Activated CD4-positive, alpha-beta T cell treated with anti-CD3 and anti-CD28 coated beads for 48 hours (primary cell): ENCODE measurements at regions not wholly inside any gene's neighbourhood (a gene's known extent, or its start where the extent isn't known, plus 50 kb on each side); places are given as distances from the start of the nearest gene placed in this dataset.

Experiments used
- DNase-seq: peaks from one replicate; pipeline ENCODE4 v3.0.0-alpha.2; 2020

DNA sequence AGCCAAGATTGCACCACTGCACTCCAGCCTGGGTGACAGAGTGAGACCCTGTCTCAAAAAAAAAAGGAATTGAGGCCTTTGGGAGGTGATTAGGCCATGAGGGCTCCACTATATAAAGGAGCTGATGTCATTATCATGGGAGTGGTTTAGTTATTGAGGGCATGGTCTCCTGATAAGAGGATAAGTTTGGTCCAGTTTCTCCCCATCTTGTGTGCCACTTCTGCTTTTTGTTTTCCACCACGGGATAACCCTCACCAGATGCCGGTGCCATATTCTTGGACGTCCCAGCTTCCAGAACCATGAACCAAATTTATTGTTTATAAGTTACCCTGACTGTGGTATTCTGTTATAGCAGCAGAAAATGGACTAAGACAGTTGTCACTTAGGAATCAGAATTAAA, 125.8 kb downstream of the C1D start:
- no peak for DNase-seq

DNA sequence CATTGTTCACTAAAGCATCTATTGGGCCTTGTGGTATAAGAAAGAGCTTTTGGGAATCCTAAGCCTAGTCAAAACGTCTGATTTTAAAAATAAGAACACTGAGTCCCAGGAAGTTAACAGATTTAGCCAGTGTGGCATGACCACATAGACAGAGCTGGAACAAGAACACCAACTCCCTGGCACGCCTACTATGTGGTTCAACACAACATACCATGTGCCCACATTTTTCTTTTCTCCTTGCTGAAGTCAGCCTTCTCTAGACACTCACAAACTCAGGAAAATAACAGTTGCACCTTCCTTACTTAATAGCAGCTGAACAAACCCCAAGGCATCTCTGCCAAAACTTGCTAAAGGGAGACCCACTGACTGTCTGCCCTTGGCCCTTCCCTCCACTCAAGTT, 124.8 kb downstream of the C1D start:
- no peak for DNase-seq

DNA sequence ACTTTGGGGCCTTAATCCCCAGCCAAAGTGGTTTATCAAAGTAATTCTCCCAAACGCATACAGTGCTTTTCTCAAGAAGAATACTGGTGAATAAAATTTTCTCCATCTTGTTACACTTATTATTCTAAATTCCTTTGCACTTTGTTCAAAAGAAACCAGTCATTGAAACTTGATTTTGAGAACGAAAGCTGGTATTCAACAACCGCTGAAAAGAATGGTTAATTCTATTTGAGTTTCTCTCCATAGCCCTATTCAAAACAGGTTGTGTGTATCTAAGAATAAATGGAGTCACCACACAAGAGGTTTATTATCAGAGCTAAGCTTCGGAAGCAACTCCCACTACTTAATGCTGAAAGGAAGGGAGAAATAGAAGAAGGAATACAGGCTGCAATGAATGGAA, 117.7 kb downstream of the C1D start:
- no peak for DNase-seq

DNA sequence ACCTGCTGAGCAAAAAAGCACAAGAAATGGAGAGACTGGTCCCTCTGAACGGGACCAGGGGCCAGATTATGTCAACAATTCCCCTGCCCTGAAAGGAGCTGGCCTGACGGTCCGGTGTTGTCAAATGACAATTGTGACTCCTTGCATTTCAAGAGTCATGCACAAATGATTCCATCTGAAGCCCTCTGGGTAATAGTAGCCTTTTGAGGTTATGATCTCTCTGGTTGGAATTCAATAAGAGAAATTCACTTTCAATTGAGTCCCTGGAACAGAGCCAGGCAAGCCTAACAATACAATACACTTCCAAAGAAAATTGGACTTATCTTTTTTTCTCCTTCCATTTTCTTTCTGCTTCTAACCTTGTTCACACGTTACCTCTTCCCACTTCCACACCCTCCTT, 116.9 kb downstream of the C1D start:
- DNase-seq, result no peak

DNA sequence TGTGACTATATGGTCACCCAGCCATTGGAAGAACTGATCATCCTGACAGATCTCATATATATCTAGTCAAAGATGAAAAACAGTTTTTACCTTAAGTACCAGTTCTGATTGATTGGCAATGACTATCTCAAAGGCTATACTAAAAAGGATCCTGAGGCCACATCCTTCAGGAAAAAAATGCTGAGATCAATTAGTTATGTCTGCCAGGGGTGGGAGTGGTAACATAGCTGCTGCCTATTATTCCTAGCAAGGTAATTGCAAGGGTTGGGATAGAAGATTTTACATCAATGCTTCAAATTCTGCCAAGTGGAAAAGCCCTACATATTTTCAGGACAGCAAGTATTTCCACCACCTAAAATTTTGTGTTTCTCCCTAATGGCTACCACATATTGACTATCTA, 114.7 kb downstream of the C1D start:
- DNase-seq, result no peak

DNA sequence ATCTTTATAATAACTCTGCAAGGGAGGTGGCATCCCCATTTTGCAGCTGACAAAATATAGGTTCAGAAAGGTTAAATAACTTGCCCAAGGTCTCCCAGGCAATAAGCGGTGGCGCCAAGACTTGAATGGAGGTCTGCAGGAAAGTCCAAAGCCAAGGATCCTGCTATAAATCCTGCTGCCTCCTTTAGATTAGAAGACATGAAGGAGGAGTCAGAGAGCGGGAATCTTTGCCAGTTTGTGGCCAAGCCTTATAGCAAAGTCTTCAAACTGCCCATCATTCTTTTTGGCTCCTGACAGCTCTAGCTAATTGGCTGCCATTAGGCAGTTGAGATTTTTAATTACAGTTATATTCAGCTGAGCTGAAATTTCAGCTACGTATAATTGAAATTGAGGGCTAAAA, 114.3 kb downstream of the C1D start:
- DNase-seq, result no peak

DNA sequence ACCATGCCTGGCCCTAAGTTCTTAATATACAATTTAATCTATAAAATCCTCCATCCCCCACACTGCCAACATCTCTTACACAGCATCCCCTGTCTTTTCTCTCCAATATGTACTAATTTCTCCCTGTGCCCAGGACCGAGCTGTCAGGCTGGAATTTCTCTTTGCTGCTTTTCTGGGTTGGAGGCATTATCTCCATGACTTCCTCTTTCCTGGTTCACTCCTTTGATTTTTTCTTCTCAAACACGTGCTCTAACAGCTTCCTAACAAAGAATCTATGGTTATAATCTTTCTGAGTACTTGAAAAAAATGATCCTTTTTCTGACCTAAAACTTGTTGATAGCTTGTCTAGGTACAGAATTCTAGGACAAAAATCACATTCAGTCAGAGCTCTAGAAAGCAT, 112.8 kb downstream of the C1D start:
- DNase-seq, result no peak

DNA sequence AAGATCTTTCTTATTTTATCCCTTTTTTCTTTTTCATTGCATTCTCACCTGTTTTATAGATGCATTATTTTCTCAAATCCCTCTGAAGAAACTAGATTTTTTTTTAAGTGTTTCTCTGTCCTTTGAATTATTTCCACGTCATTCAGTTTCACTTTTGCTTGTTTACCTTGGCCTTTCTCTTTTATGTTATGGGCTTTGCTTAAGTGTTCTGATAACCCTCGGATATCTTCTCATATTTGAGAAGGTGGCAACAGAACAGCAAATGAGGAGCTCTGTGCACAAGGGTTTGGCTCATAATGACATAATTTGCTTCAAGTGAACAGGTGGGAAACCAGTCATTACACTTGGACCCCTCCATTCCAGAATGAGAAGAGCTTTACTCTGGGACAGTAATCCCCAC, 111.9 kb downstream of the C1D start:
- DNase-seq, result no peak

DNA sequence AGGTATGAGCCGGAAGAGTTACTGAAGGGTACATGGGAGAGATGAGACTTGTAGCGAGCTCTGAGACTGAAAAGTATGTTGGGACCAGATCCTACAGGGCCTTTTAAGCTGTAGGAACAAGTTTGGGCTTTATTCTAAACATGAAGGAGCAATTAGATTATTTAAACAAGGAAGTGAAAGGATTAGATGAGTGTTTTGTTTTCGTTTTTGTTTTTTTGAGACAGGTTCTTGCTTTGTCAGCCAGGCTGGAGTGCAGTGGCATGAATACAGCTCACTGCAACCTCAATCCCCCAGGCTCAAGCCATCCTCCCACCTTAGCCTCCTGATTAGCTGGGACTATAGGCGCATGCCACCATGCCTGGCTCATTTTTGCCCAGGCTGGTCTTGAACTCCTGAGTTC, 110.7 kb downstream of the C1D start:
- no peak for DNase-seq

DNA sequence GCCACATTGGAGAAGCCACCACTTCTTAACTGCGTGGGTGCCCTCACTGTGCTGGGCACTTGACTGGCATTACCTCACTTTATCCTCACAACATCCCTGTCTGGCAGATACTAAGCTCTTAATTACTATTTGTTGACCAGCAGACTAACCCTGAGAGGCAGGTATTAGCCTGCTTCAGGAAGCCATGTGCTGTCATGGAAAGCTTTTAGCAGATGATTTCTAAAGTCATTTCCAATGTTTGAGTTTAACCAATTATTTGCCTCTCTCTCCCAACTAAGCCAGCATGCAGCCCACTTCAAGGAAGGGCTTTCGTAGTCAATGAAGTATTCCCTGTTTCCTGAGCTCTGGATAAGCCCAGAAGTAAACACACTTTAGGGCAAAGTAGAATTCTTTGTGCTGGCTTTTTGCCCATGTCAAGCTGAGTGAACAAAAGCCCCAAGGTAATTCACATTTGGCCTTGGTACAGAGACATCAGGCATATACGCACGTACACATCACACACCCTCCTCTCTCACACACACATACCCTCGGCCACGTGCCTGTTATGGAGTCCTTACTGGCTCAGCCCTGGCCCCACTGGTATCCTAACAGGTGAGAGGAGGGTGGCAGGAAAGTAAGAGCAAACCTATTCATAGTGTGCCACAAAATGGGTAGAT, 108.6 kb downstream of the C1D start:
- no peak for DNase-seq

DNA sequence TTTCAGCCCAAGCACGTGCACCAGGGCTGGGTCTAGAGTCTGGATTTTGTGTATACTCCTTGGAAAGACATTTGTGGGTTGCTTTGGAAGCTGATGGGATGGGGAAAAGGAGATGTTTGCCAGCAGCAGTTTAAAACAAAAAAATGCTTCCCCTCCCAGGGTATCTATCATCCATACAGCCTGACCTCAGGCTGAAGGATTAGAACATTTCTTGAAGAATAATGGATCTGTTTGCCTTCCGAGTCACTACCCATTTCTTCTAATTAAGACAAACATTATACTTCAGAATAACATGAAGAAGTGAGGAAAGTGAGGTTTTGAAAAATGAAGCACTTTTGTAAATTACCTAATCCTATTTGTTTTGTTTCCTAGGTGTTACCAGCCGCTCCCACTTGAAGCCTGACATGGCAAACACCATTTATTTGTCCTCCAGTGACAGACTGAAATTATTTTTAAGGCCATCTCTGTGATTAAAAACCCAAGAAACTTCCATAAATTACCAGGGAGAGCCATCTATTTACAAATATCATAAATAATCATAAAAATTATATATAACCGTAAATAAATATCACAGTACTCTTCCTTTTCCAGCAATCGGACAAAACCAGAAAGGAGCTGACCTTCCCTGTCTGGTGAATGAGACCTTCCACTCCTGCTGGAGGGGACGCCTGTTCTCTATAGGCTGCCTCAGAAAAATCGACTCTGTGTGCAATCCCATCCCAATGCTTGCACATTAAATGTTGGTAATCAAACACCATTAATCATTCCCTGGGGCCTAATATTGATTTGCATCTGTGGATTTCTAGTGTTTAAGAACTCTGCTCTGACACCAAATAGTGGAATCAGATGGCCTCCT, 106.8 kb downstream of the C1D start:
- no peak for DNase-seq

DNA sequence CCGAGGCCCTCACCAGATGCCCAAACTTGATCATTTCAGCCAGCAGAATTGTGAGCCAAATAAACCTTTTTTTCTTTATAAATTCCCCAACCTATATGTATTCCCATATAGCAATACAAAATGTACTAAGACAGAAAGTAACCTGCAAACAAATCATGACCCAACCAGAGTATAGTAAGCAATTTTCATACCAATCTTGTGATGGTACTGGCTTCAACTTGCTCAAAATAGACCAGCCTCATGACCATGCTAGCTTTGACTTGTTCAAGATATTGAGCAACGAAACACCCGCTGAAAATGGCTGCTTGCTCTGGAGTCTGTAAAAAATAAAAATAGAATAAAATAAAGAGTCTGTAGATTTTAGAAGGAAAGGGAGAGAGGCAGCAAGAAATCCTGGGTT, 97.6 kb downstream of the C1D start:
- no peak for DNase-seq

DNA sequence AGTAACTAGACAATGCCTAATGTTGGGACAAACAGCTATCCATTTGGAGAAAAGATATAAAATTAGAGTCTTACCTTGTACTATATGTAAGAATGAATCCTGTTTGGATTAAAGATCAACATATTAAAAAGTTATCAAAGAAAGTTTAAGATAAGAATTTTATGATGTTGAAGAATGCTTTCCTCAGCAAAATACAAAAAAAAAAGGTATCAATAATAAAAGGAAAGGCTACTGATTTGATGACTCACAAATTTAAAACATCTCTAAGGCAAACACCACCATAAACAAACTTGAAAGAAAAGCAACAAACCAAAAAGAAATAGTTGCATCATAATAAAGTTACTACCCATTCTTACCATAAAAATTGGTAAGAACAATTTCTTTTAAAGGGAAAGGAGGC, 92.7 kb downstream of the C1D start:
- no peak for DNase-seq

DNA sequence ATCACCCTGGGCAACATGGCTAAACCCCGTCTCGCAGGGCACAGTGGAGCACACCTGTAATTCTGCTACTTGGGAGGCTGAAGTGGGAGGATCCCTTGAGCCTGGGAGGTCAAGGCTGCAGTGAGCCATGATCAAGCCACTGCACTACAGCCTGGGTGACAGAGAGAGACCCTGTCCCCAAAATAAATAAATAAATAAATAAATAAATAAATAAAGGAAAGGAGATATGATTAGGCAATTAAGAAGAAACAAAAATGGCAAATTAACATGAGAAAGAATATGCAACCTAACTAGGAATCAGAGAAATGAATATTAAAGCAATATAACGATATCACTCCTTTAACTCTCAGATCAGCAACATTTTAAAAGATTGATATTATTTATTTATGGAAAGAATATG, 92.3 kb downstream of the C1D start:
- DNase-seq, result no peak

DNA sequence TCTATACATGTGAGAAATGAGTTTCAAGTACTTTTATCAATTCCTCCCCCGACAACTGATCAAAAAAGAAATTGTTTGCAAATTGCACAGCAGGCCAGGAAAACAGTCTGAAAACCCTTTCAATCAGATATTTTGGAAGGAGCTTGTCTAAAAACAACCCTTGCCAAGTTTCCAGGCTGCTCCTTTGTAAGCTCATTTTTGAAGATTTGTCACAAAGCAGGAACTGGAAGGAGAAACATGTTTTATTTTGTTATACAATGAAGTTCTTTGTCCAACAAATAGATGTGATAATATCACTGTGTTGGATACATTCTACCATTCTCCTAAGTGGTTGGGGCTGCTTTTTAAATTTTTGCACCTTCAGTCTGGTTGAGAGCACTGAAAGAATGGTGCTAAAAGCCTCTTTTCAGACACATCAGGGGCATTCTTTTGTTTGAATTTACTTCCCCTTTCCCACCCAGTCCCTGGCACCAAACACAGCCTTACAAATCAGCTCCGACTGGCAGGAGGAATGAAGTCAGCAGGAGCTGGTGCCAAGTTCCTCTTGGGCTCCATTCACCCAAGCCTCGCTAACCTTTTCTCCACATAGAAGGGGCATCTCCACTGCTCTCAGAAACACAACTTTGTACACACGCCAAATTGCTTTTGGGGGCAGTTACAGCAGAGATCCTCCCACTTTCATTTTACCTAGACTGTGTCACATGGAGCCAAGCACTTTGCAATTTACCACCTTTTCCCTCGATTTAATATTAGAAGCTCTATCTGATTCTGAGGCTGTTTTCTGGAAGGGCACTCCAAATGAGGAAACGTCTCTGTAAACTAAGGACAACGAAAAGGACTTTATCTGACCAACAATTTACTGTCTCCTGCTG, 88.0 kb downstream of the C1D start:
- DNase-seq, result no peak

DNA sequence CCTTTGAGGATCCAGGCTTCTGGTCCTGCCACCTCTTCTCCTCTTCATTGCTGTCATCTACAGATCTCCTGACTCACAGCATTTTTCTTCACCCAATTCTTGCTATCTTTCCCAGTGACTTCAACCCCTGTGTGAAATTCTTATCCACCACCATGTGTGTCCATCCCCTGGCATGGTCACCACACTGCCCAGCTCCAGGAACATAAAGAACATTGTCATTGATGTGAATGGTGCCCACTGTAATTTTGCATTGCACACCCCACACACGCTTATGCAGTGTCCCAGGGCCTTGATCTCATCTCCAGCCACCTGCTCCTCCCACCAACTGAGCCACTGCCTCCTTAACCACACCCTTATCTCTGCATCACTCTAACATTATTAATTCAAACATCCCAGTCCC, 85.3 kb downstream of the C1D start:
- no peak for DNase-seq

DNA sequence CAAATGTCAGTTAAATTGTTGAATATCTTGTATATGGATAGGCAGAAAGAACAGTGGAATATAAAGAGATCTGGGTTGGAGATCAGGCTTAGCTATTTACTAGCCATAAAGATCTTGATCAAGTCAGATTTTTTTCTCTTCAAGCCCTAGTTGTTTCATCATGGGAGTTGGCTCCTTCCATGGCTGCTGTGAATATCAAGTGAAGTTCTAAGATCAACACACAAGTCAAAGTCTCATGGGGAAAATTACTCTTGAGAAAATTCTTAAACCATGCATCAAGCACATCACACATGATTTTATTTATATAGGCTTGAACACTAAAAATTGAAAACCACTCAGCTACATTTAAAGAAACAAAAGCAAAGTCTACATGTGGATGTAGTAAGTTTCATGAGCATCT, 79.8 kb downstream of the C1D start:
- no peak for DNase-seq

DNA sequence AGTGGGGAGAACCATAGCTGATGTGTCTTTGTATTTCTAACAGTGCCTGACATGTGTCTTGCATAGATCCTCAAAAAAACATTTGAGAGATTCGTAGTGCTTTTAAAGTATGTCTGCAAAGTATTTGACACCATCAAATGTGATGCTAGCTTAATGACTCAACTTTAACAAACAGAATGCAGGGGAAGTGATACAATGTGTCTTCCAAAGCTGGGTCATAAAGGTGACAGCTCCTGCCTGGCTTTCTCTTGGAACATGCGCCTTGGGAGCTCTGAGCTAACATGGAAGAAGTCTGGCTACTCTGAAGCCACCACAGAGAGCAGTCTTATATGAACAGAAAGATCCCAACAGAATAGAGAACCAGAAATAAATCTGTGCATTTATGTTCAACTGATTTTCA, 78.2 kb downstream of the C1D start:
- DNase-seq, result no peak

DNA sequence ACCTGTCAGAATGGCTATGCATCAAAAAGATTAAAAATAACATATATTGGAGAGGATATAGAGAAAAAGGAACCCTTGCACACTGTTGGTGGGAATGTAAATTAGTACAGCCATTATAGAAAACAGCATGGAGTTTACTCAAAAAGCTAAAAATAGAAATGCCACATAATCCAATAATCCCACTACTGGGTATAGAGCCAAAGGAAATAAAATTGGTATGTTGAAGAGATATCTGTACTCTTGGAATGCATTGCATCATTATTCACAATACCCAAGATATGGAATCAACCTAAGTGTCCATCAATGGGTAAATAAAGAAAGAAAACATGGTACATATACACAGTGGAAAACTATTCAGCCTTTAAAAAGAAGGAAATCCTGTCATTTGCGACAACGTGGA, 77.2 kb downstream of the C1D start:
- no peak for DNase-seq

DNA sequence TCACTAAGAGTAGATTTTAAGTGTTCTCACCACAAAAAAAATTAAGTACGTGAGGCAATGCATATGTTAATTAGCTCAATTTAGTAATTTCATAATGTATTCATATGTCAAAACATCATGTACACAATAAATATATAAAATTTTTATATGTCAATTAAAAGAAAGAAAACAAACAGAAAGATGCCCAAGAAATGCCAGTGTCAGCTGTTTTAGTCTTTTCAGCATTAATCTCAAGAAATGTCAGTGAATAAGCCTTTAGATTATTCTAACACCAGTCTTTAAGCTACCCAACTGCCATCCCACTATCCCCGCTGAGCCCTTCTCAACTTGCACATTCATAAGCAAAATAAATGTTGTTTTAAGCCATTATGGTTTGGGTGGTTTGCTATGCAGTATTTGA, 76.5 kb downstream of the C1D start:
- no peak for DNase-seq
